GM18861 (cell line): ENCODE measurements at regions not wholly inside any gene's neighbourhood (a gene's known extent, or its start where the extent isn't known, plus 50 kb on each side); places are given as distances from the start of the nearest gene placed in this dataset.
"Not testable (repeated sequence)": the region's sequence is repeated elsewhere in the genome, so short reads cannot be mapped to it uniquely, and the experiment has no call there.

ENCODE experiments used
- ATAC-seq: cut with Tn5 transposase; IDR thresholded peaks from one replicate; pipeline ENCODE4 v1.9.1; 2021; ENCODE audit not compliant: unreplicated experiment

DNA sequence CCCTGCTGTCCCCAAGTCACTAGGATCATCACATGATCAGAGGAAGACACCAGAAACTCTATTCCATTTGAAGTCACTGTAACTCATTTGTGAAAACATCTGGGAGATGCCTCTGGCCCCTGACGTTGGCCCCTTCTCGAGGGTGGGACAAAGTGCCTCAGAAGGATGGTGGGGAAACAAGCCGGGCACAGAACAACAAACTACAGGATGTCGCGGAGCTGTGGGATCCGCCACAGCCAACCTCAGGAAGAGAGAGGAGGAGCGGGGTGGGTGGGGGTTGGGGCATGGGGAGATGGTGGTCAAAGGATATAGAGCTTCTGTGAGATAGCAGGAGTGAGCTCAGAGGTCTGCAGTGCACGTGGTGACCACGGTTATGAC is 265.6 kb upstream of the TCERG1L start:
- ATAC-seq: no peak

- no peak for ATAC-seq
Observed at GRCh38 chr10:131577786-131578471, 266.4 kb upstream of the TCERG1L start.

DNA sequence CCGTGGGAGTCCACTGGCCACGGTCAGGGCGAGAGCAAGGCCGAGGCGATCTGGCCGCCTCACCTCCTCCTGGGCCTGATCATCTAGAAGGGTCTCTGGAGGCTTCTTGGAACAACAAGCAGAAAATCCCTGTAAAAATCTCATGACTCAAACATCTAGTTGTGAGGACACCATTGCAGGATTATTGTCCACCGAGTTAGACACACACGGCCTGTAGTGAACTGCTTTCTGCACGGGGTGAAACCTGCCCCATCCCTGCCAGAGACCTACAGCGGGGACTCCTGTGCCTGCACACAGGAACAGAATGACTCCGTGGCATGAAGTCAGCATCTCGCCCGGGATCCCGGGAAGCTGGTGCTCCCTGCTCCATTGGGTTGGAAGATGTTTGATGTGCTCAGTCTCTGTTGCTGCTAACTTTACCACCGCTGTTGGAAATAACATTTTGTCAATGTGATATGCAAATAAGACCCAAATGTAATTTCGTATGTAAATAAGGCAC is 267.0 kb upstream of the TCERG1L start:
- ATAC-seq: no peak

- ATAC-seq: no peak
Observed at GRCh38 chr10:131579251-131580071, 267.9 kb upstream of the TCERG1L start.

GRCh38 chr10:131580076-131580652 is 268.6 kb upstream of the TCERG1L start:
- ATAC-seq: no peak

GRCh38 chr10:131580674-131581073 is 269.2 kb upstream of the TCERG1L start:
- no peak for ATAC-seq

GRCh38 chr10:131581547-131581946 is 270.0 kb upstream of the TCERG1L start:
- ATAC-seq: not testable (repeated sequence)

DNA sequence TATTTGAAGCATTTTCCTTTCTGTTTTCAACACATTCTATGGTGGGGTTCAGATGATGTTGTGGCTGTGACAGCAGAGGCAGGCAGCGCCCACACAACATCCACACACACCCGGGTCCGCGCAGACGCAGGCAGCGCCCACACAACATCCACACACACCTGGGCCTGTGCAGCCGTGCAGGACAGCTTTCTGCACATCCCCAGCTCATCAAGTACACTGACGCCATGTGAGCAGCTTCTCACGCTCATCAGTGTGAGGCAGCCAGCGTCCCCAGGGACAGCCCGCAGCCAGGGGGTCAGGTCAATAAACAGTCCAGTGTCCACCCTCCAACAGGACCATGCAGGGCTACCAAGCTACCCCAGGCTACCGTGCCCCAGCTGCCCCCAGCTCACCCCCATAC is 272.8 kb upstream of the TCERG1L start:
- ATAC-seq: no peak

DNA sequence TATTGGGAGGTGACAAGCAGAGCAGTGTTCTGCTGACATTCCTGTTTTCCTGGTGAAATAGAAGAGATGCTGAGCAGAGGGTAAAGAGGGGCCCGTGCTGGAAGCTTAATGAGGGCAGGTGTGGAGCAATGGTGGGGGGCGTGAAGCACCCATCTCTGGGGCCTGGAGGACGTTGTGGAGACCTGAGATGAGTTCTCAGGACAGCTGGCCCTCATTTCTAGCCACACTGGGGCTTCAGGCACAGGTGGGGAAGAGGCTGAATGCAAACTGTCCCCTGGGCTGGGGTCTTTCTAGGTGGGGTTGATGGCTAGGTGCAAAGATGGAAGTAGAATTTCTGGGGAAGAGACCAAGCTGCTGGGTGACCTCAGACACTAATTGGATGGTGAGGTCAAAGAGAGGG is 274.2 kb upstream of the TCERG1L start:
- no peak for ATAC-seq

GRCh38 chr10:131586958-131587357 is 275.4 kb upstream of the TCERG1L start:
- ATAC-seq: no peak

DNA sequence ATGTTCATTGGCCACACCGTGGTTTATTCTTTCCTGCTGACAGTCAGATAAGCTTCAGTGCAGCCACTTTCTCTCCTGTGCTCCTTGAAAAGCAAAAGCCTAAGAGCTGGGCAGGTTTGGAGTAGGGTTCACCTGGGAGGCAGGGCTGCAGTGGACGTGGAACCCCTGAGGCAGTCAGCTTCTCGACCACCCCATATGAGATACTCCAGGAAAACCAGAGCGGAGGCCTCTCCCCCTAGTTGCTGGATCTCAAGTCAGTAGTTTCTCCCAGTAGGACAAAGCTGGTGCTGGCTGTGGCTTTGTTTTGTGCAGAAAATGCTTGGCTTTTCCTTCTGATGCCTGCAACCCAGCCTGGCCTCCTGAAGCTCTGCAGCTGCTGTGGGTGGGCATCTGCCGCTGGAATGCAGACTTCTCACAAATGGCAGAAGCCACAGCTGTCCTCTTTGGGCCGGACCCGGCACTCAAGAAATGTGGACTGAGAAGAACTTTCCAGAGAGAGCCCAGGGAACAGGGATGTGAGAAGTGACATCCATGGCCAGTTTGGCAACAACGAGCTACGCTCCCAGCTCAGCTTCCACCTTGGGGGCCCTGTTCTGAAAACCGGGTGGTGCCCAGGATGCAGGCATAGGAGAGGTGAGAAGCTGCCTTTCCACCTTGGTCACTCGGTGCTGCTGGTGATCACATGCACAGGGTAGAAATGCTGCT is 276.6 kb upstream of the TCERG1L start:
- ATAC-seq: no peak

- ATAC-seq: no peak
Observed at GRCh38 chr10:131588704-131589220, 277.2 kb upstream of the TCERG1L start.

DNA sequence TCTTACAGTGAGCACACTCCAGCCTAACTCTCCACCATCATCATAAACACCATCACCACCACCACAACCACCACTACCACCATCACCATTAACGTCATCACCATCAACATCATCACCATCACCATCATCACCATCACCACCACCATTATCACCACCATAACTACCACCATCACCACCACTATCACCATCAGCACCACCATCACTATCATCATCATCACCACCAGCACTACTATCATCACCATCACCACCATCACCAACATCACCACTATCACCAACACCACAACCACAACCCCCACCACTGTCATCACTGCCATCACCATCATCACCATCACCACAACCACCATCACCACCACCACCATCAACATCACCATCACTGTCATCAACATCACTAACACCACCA is 279.0 kb upstream of the TCERG1L start:
- ATAC-seq: no peak

GRCh38 chr10:131591936-131592335 is 280.4 kb upstream of the TCERG1L start:
- no peak for ATAC-seq

- no peak for ATAC-seq
Observed at GRCh38 chr10:131609176-131609575, 291.6 kb upstream of the PPP2R2D start.

DNA sequence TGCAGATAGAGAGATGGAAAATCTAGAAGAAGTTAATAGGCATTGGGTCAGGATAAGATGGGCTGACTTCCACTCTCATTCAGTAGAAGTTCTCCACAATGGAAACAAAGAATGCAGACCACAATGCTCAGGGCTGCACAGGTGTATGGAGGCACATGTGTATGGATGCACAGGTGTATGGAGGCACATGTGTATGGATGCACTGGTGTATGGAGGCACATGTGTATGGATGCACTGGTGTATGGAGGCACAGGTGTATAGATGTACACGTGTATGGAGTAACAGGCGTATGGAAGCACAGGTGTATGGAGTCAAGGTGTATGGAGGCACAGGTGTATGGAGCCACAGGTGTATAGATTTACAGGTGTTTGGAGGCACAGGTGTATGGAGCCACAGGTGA is 285.7 kb upstream of the PPP2R2D start:
- ATAC-seq: no peak

DNA sequence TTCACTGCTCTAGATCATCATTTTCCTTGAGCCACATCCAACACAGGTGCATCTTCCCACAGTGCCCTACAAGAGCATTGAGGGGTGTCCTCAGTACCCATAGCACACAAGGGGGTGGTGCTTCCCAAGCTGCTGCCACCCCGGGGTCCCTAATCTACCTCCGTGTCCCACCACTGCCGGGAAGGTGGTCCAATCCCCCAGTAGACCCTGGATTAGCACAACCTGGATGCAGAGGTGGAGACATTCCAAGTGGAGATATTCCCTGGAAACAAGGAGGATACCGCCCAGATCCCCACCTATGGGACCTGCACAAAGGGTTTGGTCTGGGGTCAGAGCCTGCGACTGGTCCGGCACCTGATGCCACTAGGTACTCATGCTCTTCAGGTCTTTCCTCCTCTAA is 284.8 kb upstream of the PPP2R2D start:
- ATAC-seq: no peak

- ATAC-seq: no peak
Observed at GRCh38 chr10:131617113-131617858, 283.5 kb upstream of the PPP2R2D start.

GRCh38 chr10:131618587-131619267 is 282.1 kb upstream of the PPP2R2D start:
- no peak for ATAC-seq

DNA sequence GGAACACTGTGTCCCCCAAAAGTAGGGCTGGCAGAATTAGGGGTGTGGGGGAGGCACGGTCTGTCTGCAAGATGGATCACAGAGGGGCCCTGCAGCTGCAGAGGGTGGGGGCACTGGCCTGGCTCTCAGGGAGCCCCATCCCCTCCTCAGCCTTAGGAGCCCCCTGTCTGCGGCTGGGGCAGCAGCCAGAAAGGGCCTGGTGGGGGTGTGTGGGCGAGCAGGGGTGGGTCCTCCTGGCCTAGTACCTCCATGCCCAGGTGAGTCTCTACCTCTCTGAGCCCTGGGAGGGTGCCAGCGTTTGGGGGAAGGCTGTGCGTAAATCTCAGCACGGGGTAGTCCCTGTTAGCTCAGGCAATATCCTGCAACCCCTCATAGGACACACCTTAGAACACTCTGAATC is 280.5 kb upstream of the PPP2R2D start:
- no peak for ATAC-seq
